GM23338 (cell line): ENCODE measurements at regions not wholly inside any gene's neighbourhood (a gene's known extent, or its start where the extent isn't known, plus 50 kb on each side); places are given as distances from the start of the nearest gene placed in this dataset.

Source experiments
- ATAC-seq: fragments of 200-7000 bp; cut with Tn5 transposase; 3 replicates; pipeline ENCODE4 v1.9.1; 2020
- DNase-seq: peaks from one replicate; pipeline ENCODE4 v3.0.0-alpha.2; 2015; ENCODE audit warnings: low spot score
- H2AFZ ChIP-seq: fragments of 200-600 bp; sonication (generic); 2 replicates; pipeline ENCODE4 v1.8.0; 2016; ENCODE audit warnings: antibody characterized with exemption, mild to moderate bottlenecking, moderate library complexity
- H3F3A ChIP-seq: fragments of 200-600 bp; sonication (generic); replicated peaks from 2 replicates; pipeline ENCODE4 v1.8.0; 2017; ENCODE audit warnings: antibody characterized with exemption, mixed run types, low read depth
- H3K27ac ChIP-seq: fragments of 200-600 bp; sonication (generic); 2 replicates; pipeline ENCODE4 v1.6.1; 2016; ENCODE audit warnings: low read depth
- H3K27me3 ChIP-seq: fragments of 200-600 bp; sonication (generic); 2 replicates; pipeline ENCODE4 v1.8.0; 2016; ENCODE audit warnings: mild to moderate bottlenecking, mixed run types, moderate library complexity; ENCODE audit not compliant: insufficient read depth
- H3K36me3 ChIP-seq: fragments of 200-600 bp; sonication (generic); 2 replicates; pipeline ENCODE4 v1.8.0; 2016; ENCODE audit warnings: mild to moderate bottlenecking; ENCODE audit not compliant: insufficient read depth
- H3K4me1 ChIP-seq: fragments of 200-600 bp; sonication (generic); 2 replicates; pipeline ENCODE4 v1.8.0; 2016; ENCODE audit warnings: mild to moderate bottlenecking, moderate library complexity; ENCODE audit not compliant: insufficient read depth
- H3K4me2 ChIP-seq: fragments of 200-600 bp; sonication (generic); 2 replicates; pipeline ENCODE4 v1.7.1; 2017; ENCODE audit warnings: mixed run types
- H3K4me3 ChIP-seq: fragments of 200-600 bp; sonication (generic); 2 replicates; pipeline ENCODE4 v1.6.1; 2016; ENCODE audit warnings: mixed run types
- H3K79me2 ChIP-seq: fragments of 200-600 bp; sonication (generic); replicated peaks from 2 replicates; pipeline ENCODE4 v1.8.0; 2017; ENCODE audit warnings: mild to moderate bottlenecking; ENCODE audit not compliant: insufficient read depth
- H3K9me2 ChIP-seq: fragments of 200-600 bp; sonication (generic); 2 replicates; pipeline ENCODE4 v1.8.0; 2017; ENCODE audit not compliant: insufficient read depth
- H4K20me1 ChIP-seq: fragments of 200-600 bp; sonication (generic); replicated peaks from 2 replicates; pipeline ENCODE4 v1.8.0; 2017; ENCODE audit warnings: mild to moderate bottlenecking; ENCODE audit not compliant: insufficient read depth
- H3K27ac Mint-ChIP-seq: 2 replicates; pipeline ENCODE4 v1.8.0; 2020; ENCODE audit warnings: inconsistent platforms, mild to moderate bottlenecking, moderate library complexity, mixed read lengths
- H3K27me3 Mint-ChIP-seq: 3 replicates; pipeline ENCODE4 v1.8.0; 2022; ENCODE audit warnings: low read depth, mild to moderate bottlenecking, moderate library complexity, mixed read lengths, inconsistent platforms; ENCODE audit not compliant: insufficient read depth, poor library complexity
- H3K36me3 Mint-ChIP-seq: 3 replicates; pipeline ENCODE4 v1.8.0; 2021; ENCODE audit warnings: low read depth, mild to moderate bottlenecking, inconsistent platforms, moderate library complexity, mixed read lengths
- H3K4me1 Mint-ChIP-seq: 3 replicates; pipeline ENCODE4 v1.8.0; 2020; ENCODE audit warnings: mild to moderate bottlenecking, inconsistent platforms, mixed read lengths
- H3K4me3 Mint-ChIP-seq: 3 replicates; pipeline ENCODE4 v1.8.0; 2021; ENCODE audit warnings: moderate library complexity, mild to moderate bottlenecking, inconsistent platforms, mixed read lengths
- H3K9me3 Mint-ChIP-seq: 3 replicates; pipeline ENCODE4 v1.8.0; 2020; ENCODE audit warnings: moderate library complexity, mild to moderate bottlenecking, inconsistent platforms, mixed read lengths
- CREB1 ChIP-seq: fragments of 250-450 bp; sonication (Bioruptor Pico); IDR thresholded peaks from 2 replicates; pipeline ENCODE4 v1.5.0; 2020; ENCODE audit warnings: low read depth, mild to moderate bottlenecking, moderate library complexity
- CTCF ChIP-seq, 2 experiments: fragments of 200-600 bp in 1 of 2; sonication (generic) in 1 of 2; conservative IDR thresholded peaks; 2 replicates each; pipeline versions ENCODE4 v1.5.1 to v1.6.1; 2016 to 2017; ENCODE audit warnings: antibody characterized with exemption in 2 of 2, low read depth in 2 of 2, mild to moderate bottlenecking in 2 of 2, moderate library complexity in 1 of 2
- ETS1 ChIP-seq: IDR thresholded peaks from 2 replicates; pipeline ENCODE4 v1.6.1; 2016; ENCODE audit warnings: antibody characterized with exemption
- EZH2 ChIP-seq: fragments of 200-600 bp; sonication (generic); IDR thresholded peaks from one replicate; pipeline ENCODE4 v1.8.0; 2017; ENCODE audit warnings: antibody characterized with exemption, mild to moderate bottlenecking, low read depth; ENCODE audit not compliant: unreplicated experiment
- EZH2phosphoT487 ChIP-seq: fragments of 200-600 bp; sonication (generic); IDR thresholded peaks from one replicate; pipeline ENCODE4 v1.8.1; 2018; ENCODE audit warnings: antibody characterized with exemption; ENCODE audit not compliant: unreplicated experiment
- JUNB ChIP-seq: IDR thresholded peaks from one replicate; pipeline ENCODE4 v1.6.1; 2016; ENCODE audit warnings: antibody characterized with exemption; ENCODE audit not compliant: unreplicated experiment
- NANOG ChIP-seq: IDR thresholded peaks from 2 replicates; pipeline ENCODE4 v1.6.1; 2016; ENCODE audit warnings: antibody characterized with exemption, borderline replicate concordance
- POLR2AphosphoS5 ChIP-seq: IDR thresholded peaks from 2 replicates; pipeline ENCODE4 v1.6.1; 2016; ENCODE audit warnings: antibody characterized with exemption, low read depth
- REST ChIP-seq: IDR thresholded peaks from one replicate; pipeline ENCODE4 v1.6.1; 2018; ENCODE audit warnings: antibody characterized with exemption; ENCODE audit not compliant: unreplicated experiment
- STAT1 ChIP-seq: IDR thresholded peaks from one replicate; pipeline ENCODE4 v1.6.1; 2016; ENCODE audit warnings: antibody characterized with exemption; ENCODE audit not compliant: unreplicated experiment
- ZNF114 ChIP-seq: fragments of 250-450 bp; sonication (Bioruptor Pico); IDR thresholded peaks from 2 replicates; pipeline ENCODE4 v1.5.0; 2020; ENCODE audit warnings: mild to moderate bottlenecking, moderate library complexity
- ZNF331 ChIP-seq: fragments of 250-450 bp; sonication (Bioruptor Pico); IDR thresholded peaks from 2 replicates; pipeline ENCODE4 v1.5.0; 2020; ENCODE audit warnings: low read depth, mild to moderate bottlenecking, moderate library complexity
- TF ChIP-seq, protein P1 (sequence below): fragments of 250-450 bp; sonication (Bioruptor Pico); IDR thresholded peaks from 2 replicates; pipeline ENCODE4 v1.5.0; 2020; ENCODE audit warnings: mild to moderate bottlenecking, moderate library complexity

- DNase-seq, result no peak
- Mint-ChIP-seq H3K4me1 (no peaks in the 10 kb centered on the region), H3K36me3 (no peaks in the 10 kb centered on the region; the same call in 2 of the 3 replicates)
These were observed 434.6 kb upstream of the PRMT6 start for GRCh38 chr1:106621853-106622252.

More at GRCh38 chr1:106621853-106622252, 434.6 kb upstream of the PRMT6 start:
- Mint-ChIP-seq H3K27me3 (no peaks in the 10 kb centered on the region), H3K27ac (no peak overlapping the region), H3K9me3 (peaks cover 2% of the 10 kb centered on the region; the same call in 2 of the 3 replicates), H3K4me3 (no peak overlapping the region)
- H3K27me3 ChIP-seq, result no peaks in the 10 kb centered on the region
- ATAC-seq, result no peak
- no peak overlapping the region for H3K27ac ChIP-seq
- H3K4me3 ChIP-seq, result no peak overlapping the region
- no peaks in the 10 kb centered on the region for H3F3A ChIP-seq
- H3K4me2 ChIP-seq, result no peak overlapping the region
- TF ChIP-seq POLR2AphosphoS5 (no peak), CREB1 (CRISPR knock-in tag) (no peak), REST (no peak), EZH2 (no peak), EZH2phosphoT487 (no peak), ZNF331 (no peak), JUNB (no peak), CTCF (conservative IDR thresholded peaks at IDR 0.05; ENCODE audit: low read depth in 2 of 2) (no peak), NANOG (no peak), STAT1 (no peak), ZNF114 (no peak), ETS1 (no peak)
- TF ChIP-seq, protein P1, sequence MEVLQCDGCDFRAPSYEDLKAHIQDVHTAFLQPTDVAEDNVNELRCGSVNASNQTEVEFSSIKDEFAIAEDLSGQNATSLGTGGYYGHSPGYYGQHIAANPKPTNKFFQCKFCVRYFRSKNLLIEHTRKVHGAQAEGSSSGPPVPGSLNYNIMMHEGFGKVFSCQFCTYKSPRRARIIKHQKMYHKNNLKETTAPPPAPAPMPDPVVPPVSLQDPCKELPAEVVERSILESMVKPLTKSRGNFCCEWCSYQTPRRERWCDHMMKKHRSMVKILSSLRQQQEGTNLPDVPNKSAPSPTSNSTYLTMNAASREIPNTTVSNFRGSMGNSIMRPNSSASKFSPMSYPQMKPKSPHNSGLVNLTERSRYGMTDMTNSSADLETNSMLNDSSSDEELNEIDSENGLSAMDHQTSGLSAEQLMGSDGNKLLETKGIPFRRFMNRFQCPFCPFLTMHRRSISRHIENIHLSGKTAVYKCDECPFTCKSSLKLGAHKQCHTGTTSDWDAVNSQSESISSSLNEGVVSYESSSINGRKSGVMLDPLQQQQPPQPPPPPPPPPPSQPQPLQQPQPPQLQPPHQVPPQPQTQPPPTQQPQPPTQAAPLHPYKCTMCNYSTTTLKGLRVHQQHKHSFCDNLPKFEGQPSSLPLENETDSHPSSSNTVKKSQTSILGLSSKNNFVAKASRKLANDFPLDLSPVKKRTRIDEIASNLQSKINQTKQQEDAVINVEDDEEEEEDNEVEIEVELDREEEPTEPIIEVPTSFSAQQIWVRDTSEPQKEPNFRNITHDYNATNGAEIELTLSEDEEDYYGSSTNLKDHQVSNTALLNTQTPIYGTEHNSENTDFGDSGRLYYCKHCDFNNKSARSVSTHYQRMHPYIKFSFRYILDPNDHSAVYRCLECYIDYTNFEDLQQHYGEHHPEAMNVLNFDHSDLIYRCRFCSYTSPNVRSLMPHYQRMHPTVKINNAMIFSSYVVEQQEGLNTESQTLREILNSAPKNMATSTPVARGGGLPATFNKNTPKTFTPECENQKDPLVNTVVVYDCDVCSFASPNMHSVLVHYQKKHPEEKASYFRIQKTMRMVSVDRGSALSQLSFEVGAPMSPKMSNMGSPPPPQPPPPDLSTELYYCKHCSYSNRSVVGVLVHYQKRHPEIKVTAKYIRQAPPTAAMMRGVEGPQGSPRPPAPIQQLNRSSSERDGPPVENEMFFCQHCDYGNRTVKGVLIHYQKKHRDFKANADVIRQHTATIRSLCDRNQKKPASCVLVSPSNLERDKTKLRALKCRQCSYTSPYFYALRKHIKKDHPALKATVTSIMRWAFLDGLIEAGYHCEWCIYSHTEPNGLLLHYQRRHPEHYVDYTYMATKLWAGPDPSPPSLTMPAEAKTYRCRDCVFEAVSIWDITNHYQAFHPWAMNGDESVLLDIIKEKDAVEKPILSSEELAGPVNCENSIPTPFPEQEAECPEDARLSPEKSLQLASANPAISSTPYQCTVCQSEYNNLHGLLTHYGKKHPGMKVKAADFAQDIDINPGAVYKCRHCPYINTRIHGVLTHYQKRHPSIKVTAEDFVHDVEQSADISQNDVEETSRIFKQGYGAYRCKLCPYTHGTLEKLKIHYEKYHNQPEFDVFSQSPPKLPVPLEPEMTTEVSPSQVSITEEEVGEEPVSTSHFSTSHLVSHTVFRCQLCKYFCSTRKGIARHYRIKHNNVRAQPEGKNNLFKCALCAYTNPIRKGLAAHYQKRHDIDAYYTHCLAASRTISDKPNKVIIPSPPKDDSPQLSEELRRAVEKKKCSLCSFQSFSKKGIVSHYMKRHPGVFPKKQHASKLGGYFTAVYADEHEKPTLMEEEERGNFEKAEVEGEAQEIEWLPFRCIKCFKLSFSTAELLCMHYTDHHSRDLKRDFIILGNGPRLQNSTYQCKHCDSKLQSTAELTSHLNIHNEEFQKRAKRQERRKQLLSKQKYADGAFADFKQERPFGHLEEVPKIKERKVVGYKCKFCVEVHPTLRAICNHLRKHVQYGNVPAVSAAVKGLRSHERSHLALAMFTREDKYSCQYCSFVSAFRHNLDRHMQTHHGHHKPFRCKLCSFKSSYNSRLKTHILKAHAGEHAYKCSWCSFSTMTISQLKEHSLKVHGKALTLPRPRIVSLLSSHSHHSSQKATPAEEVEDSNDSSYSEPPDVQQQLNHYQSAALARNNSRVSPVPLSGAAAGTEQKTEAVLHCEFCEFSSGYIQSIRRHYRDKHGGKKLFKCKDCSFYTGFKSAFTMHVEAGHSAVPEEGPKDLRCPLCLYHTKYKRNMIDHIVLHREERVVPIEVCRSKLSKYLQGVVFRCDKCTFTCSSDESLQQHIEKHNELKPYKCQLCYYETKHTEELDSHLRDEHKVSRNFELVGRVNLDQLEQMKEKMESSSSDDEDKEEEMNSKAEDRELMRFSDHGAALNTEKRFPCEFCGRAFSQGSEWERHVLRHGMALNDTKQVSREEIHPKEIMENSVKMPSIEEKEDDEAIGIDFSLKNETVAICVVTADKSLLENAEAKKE (CRISPR knock-in tag), result no peak
- H4K20me1 ChIP-seq, result no peaks in the 10 kb centered on the region
- no peaks in the 10 kb centered on the region for H3K79me2 ChIP-seq
- 0 out of 2 replicates have a peak, but pooled peaks cover 3% of the 10 kb centered on the region for H3K9me2 ChIP-seq
- H3K36me3 ChIP-seq, result no peaks in the 10 kb centered on the region
- H3K4me1 ChIP-seq, result no peaks in the 10 kb centered on the region
- no peak overlapping the region for H2AFZ ChIP-seq
